ENCODE measurements at regions not wholly inside any gene's neighbourhood (a gene's known extent, or its start where the extent isn't known, plus 50 kb on each side); places are given as distances from the start of the nearest gene placed in this dataset.

GRCh38 chr1:19569786-19570185 is 74.3 kb upstream of the NBL1 start:
- ChIA-PET CTCF (no interaction called here), POLR2A (no interaction called here)
- Mint-ChIP-seq H3K27me3 (peaks cover 3 to 11% of the 10 kb centered on the region in 2 donors), H3K36me3 (no peaks in the 10 kb centered on the region), H3K4me1 (no peaks in the 10 kb centered on the region), H3K9me3 (peaks cover 0 to 5% (median 0%) of the 10 kb centered on the region in 3 donors), H3K4me3 (no peak overlapping the region), H3K27ac (no peak overlapping the region)
- ATAC-seq (replicated peaks in 1 of 4) (no peak), DNase-seq (no peak)
- WGBS (ENCODE audit: insufficient coverage), result no CpG with 5 or more reads among the region's 3 CpGs
- Histone ChIP-seq H3K27me3 (replicated peaks in 1 of 2; ENCODE audit: control insufficient read depth in 2 of 2, extremely low read depth in 1 of 2, insufficient read depth in 2 of 2, low read length in 1 of 2) (peaks cover 0 to 2% of the 10 kb centered on the region in 2 experiments), H3K9me3 (no peaks in the 10 kb centered on the region), H3K36me3 (ENCODE audit: control insufficient read depth in 2 of 2, extremely low read depth in 1 of 2, insufficient read depth in 1 of 2, low read length in 1 of 2) (no peaks in the 10 kb centered on the region), H3K27ac (ENCODE audit: low read length) (no peak overlapping the region), H3K4me1 (ENCODE audit: control insufficient read depth in 1 of 2, extremely low read depth in 1 of 2, insufficient read depth in 2 of 2, low read length in 2 of 2) (no peaks in the 10 kb centered on the region), H3K4me3 (ENCODE audit: control insufficient read depth in 1 of 2, extremely low read depth in 1 of 2, low read length in 1 of 2) (no peak overlapping the region)

- H3K4me3 Mint-ChIP-seq, result no peak overlapping the region
- H3K9me3 Mint-ChIP-seq, result peaks cover 0 to 5% (median 0%) of the 10 kb centered on the region in 3 donors
- ChIA-PET CTCF (interaction anchor here in 1 of 2 donors (0.6 kb wide), 1 partner anchor 15 kb away, joined by 3 read pairs; no protein-coding TSS in a partner anchor), POLR2A (interaction anchor here in 1 of 2 donors (0.7 kb wide), 1 partner anchor 274 kb away, joined by 5 read pairs; no protein-coding TSS in a partner anchor)
- Histone ChIP-seq H3K4me3 (ENCODE audit: control insufficient read depth in 1 of 2, extremely low read depth in 1 of 2, low read length in 1 of 2) (no peak overlapping the region), H3K36me3 (ENCODE audit: control insufficient read depth in 2 of 2, extremely low read depth in 1 of 2, insufficient read depth in 1 of 2, low read length in 1 of 2) (no peaks in the 10 kb centered on the region), H3K27ac (ENCODE audit: low read length) (no peak overlapping the region), H3K9me3 (no peaks in the 10 kb centered on the region), H3K4me1 (ENCODE audit: control insufficient read depth in 1 of 2, extremely low read depth in 1 of 2, insufficient read depth in 2 of 2, low read length in 2 of 2) (no peaks in the 10 kb centered on the region), H3K27me3 (replicated peaks in 1 of 2; ENCODE audit: control insufficient read depth in 2 of 2, extremely low read depth in 1 of 2, insufficient read depth in 2 of 2, low read length in 1 of 2) (peaks cover 0 to 2% of the 10 kb centered on the region in 2 experiments)
- no peak overlapping the region for H3K27ac Mint-ChIP-seq
- DNase-seq, result no peak
- WGBS (ENCODE audit: insufficient coverage), result no CpG with 5 or more reads among the region's 4 CpGs
- H3K4me1 Mint-ChIP-seq, result no peaks in the 10 kb centered on the region
- no peak for ATAC-seq (replicated peaks in 1 of 4)
- H3K27me3 Mint-ChIP-seq, result peaks cover 2 to 5% of the 10 kb centered on the region in 2 donors
- H3K36me3 Mint-ChIP-seq, result no peaks in the 10 kb centered on the region
Measured at GRCh38 chr1:19567041-19567440, 77.1 kb upstream of the NBL1 start.

- Histone ChIP-seq H3K36me3 (ENCODE audit: control insufficient read depth in 2 of 2, extremely low read depth in 1 of 2, insufficient read depth in 1 of 2, low read length in 1 of 2) (no peaks in the 10 kb centered on the region), H3K4me1 (ENCODE audit: control insufficient read depth in 1 of 2, extremely low read depth in 1 of 2, insufficient read depth in 2 of 2, low read length in 2 of 2) (no peaks in the 10 kb centered on the region), H3K27ac (ENCODE audit: low read length) (no peak overlapping the region), H3K27me3 (replicated peaks in 1 of 2; ENCODE audit: control insufficient read depth in 2 of 2, extremely low read depth in 1 of 2, insufficient read depth in 2 of 2, low read length in 1 of 2) (peaks cover 0 to 2% of the 10 kb centered on the region in 2 experiments), H3K4me3 (ENCODE audit: control insufficient read depth in 1 of 2, extremely low read depth in 1 of 2, low read length in 1 of 2) (no peak overlapping the region), H3K9me3 (no peaks in the 10 kb centered on the region)
- Mint-ChIP-seq H3K36me3 (no peaks in the 10 kb centered on the region), H3K4me3 (no peak overlapping the region), H3K4me1 (peaks cover 0 to 3% (median 2%) of the 10 kb centered on the region in 3 donors), H3K27ac (no peak overlapping the region), H3K27me3 (no peaks in the 10 kb centered on the region), H3K9me3 (no peaks in the 10 kb centered on the region)
- DNase-seq, result no peak
- POLR2A ChIA-PET, result interaction anchor here in 1 of 2 donors (0.7 kb wide), 1 partner anchor 125 kb away, joined by 3 read pairs; no protein-coding TSS in a partner anchor
- 87% methylated on average over 4 of the region's 5 CpGs for WGBS (ENCODE audit: insufficient coverage)
- CTCF ChIA-PET, result no interaction called here
- no peak for ATAC-seq (replicated peaks in 1 of 4)
Measured at GRCh38 chr1:19564366-19564765, 79.0 kb upstream of the CAPZB start.

- no peak for DNase-seq
- CTCF ChIA-PET, result no interaction called here
Measured at GRCh38 chr1:19563324-19564097, 78.2 kb upstream of the CAPZB start.

GRCh38 chr1:19562847-19563246 is 77.5 kb upstream of the CAPZB start:
- WGBS (ENCODE audit: insufficient coverage), result 100% methylated on average over 1 of the region's 2 CpGs
- H3K27ac ChIP-seq (ENCODE audit: low read length), result no peak overlapping the region
- CTCF ChIA-PET, result no interaction called here
- POLR2A ChIA-PET, result no interaction called here
- Mint-ChIP-seq H3K9me3 (no peaks in the 10 kb centered on the region), H3K36me3 (no peaks in the 10 kb centered on the region), H3K4me3 (no peak overlapping the region), H3K4me1 (peaks cover 8 to 14% (median 9%) of the 10 kb centered on the region in 3 donors), H3K27me3 (peaks cover 2 to 3% of the 10 kb centered on the region in 2 donors), H3K27ac (no peak overlapping the region)
- DNase-seq (no peak), ATAC-seq (replicated peaks in 1 of 4) (no peak)
- no peaks in the 10 kb centered on the region for H3K36me3 ChIP-seq (ENCODE audit: control insufficient read depth in 2 of 2, extremely low read depth in 1 of 2, insufficient read depth in 1 of 2, low read length in 1 of 2)
- H3K9me3 ChIP-seq, result no peaks in the 10 kb centered on the region
- no peak overlapping the region for H3K4me3 ChIP-seq (ENCODE audit: control insufficient read depth in 1 of 2, extremely low read depth in 1 of 2, low read length in 1 of 2)
- H3K4me1 ChIP-seq (ENCODE audit: control insufficient read depth in 1 of 2, extremely low read depth in 1 of 2, insufficient read depth in 2 of 2, low read length in 2 of 2), result peaks cover 0 to 10% of the 10 kb centered on the region in 2 experiments
- H3K27me3 ChIP-seq (replicated peaks in 1 of 2; ENCODE audit: control insufficient read depth in 2 of 2, extremely low read depth in 1 of 2, insufficient read depth in 2 of 2, low read length in 1 of 2), result peaks cover 0 to 6% of the 10 kb centered on the region in 2 experiments

More at GRCh38 chr1:19563324-19564097, 78.2 kb upstream of the CAPZB start:
- Mint-ChIP-seq H3K27me3 (no peaks in the 10 kb centered on the region), H3K9me3 (no peaks in the 10 kb centered on the region), H3K36me3 (no peaks in the 10 kb centered on the region), H3K27ac (no peak overlapping the region), H3K4me3 (no peak overlapping the region), H3K4me1 (peaks cover 3 to 9% (median 4%) of the 10 kb centered on the region in 3 donors)
- ATAC-seq (replicated peaks in 1 of 4), result no peak
- Histone ChIP-seq H3K4me1 (ENCODE audit: control insufficient read depth in 1 of 2, extremely low read depth in 1 of 2, insufficient read depth in 2 of 2, low read length in 2 of 2) (peaks cover 0 to 3% of the 10 kb centered on the region in 2 experiments), H3K27me3 (replicated peaks in 1 of 2; ENCODE audit: control insufficient read depth in 2 of 2, extremely low read depth in 1 of 2, insufficient read depth in 2 of 2, low read length in 1 of 2) (peaks cover 0 to 2% of the 10 kb centered on the region in 2 experiments), H3K36me3 (ENCODE audit: control insufficient read depth in 2 of 2, extremely low read depth in 1 of 2, insufficient read depth in 1 of 2, low read length in 1 of 2) (no peaks in the 10 kb centered on the region), H3K4me3 (ENCODE audit: control insufficient read depth in 1 of 2, extremely low read depth in 1 of 2, low read length in 1 of 2) (no peak overlapping the region), H3K9me3 (no peaks in the 10 kb centered on the region), H3K27ac (ENCODE audit: low read length) (no peak overlapping the region)
- POLR2A ChIA-PET, result no interaction called here
- WGBS (ENCODE audit: insufficient coverage), result 76% methylated on average over 10 of the region's 15 CpGs

- Histone ChIP-seq H3K27ac (ENCODE audit: low read length) (no peak overlapping the region), H3K9me3 (no peaks in the 10 kb centered on the region), H3K36me3 (ENCODE audit: control insufficient read depth in 2 of 2, extremely low read depth in 1 of 2, insufficient read depth in 1 of 2, low read length in 1 of 2) (no peaks in the 10 kb centered on the region), H3K4me1 (ENCODE audit: control insufficient read depth in 1 of 2, extremely low read depth in 1 of 2, insufficient read depth in 2 of 2, low read length in 2 of 2) (peaks cover 0 to 11% of the 10 kb centered on the region in 2 experiments), H3K4me3 (ENCODE audit: control insufficient read depth in 1 of 2, extremely low read depth in 1 of 2, low read length in 1 of 2) (no peak overlapping the region), H3K27me3 (replicated peaks in 1 of 2; ENCODE audit: control insufficient read depth in 2 of 2, extremely low read depth in 1 of 2, insufficient read depth in 2 of 2, low read length in 1 of 2) (peaks cover 0 to 10% of the 10 kb centered on the region in 2 experiments)
- peaks cover 9 to 19% (median 13%) of the 10 kb centered on the region in 3 donors for H3K4me1 Mint-ChIP-seq
- WGBS (ENCODE audit: insufficient coverage), result 94% methylated on average over 3 of the region's 4 CpGs
- H3K36me3 Mint-ChIP-seq, result no peaks in the 10 kb centered on the region
- POLR2A ChIA-PET, result no interaction called here
- ATAC-seq (replicated peaks in 1 of 4), result no peak
- DNase-seq, result no peak
- no peak overlapping the region for H3K4me3 Mint-ChIP-seq
- CTCF ChIA-PET, result no interaction called here
- H3K27ac Mint-ChIP-seq, result no peak overlapping the region
- peaks cover 3 to 6% of the 10 kb centered on the region in 2 donors for H3K27me3 Mint-ChIP-seq
- H3K9me3 Mint-ChIP-seq, result no peaks in the 10 kb centered on the region
Measured at GRCh38 chr1:19560480-19560879, 75.1 kb upstream of the CAPZB start.
